GM10266 (cell line): ENCODE measurements at regions not wholly inside any gene's neighbourhood (a gene's known extent, or its start where the extent isn't known, plus 50 kb on each side); places are given as distances from the start of the nearest gene placed in this dataset.

Source experiments
- DNase-seq: peaks from one replicate; pipeline ENCODE4 v3.0.0; 2012; ENCODE audit errors: extremely low spot score
- CTCF ChIP-seq: IDR thresholded peaks from 2 replicates; pipeline ENCODE4 v1.5.1; 2012; ENCODE audit warnings: mild to moderate bottlenecking, low read depth; ENCODE audit not compliant: control insufficient read depth, insufficient read depth; ENCODE audit errors: missing control alignments

DNA sequence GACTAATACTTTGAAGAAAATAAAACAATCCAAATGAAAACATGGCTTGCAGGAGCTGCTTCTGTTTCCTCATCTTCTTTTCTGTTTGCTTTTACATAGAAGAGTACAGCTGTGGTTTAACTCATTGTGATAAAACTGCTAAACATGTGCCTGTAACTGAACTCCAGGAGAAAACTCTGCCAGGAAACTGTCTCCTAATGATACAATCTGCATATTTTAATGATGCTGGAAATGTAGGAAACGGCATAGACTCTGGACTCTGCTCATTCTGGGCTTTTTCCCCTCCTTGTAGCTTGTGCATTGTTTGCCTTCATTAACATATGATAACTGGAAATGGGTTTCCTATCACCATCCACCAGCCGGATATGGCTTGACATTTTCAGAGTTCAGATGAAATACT is 813.3 kb upstream of the WWC1 start:
- TF ChIP-seq CTCF: no peak
- no peak for DNase-seq

DNA sequence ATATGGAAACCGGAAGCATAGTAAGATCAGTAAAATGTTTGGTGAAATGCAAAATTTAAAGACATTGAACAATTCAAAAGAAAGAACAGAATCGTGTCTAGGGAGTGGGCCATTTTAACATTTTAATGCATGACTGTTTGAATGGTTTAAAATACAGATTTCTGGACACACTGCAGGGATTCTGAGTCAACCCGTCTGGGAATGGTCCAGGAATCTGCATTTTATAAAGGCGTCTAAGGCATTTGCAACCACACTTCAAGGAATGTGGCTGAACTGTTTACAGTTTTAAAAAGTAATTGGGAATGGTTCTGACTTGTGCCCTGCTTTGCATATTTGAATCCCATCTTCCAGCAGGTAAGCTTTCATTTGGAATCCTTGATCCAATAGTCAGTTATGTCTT is 811.7 kb upstream of the WWC1 start:
- no peak for DNase-seq
- TF ChIP-seq CTCF: no peak

- DNase-seq: no peak
- TF ChIP-seq CTCF: no peak
Observed at GRCh38 chr5:167481345-167481744, 810.1 kb upstream of the WWC1 start.

DNA sequence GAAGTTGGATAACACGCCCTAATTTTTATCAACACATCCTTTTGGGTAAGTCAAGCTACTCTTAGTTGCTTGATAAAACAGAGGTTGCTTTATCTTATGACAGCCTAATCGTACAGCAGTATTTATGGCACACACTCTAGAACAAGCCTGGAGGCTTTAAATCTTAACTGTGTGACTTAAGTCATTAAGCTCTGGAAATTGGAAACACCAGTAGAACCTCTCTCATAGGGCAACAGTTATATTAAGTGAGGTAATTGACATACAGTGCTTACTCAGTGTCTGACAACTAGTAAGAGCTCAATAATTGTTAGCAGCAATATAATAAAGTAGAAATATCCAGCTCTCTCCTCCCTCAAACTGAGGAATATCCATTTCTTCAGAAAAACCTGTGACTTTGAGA is 808.9 kb upstream of the WWC1 start:
- TF ChIP-seq CTCF: no peak
- no peak for DNase-seq

GRCh38 chr5:167485061-167485774 is 806.2 kb upstream of the WWC1 start:
- DNase-seq: no peak
- no peak for TF ChIP-seq CTCF

DNA sequence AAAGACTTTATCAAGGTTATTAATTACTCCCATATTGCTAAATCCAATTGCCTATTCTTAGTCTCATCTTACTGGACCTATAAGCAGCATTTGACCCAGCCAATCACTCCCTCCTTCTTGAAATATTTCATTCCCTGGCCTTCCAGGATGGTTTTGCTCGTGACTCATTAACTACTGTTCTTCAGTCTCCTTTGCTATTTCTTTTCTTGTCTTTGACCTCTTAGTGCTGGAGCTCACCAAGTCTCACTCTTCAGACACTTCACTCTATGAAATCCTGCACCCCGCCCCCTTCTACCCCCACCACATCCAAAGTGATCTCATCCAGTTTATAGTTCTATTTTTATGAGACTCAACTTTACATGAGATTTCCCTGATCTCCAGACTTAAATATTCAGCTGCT is 803.1 kb upstream of the WWC1 start:
- TF ChIP-seq CTCF: no peak
- DNase-seq: no peak

GRCh38 chr5:167489202-167489601 is 802.2 kb upstream of the WWC1 start:
- DNase-seq: peak; percentile 5
- no peak for TF ChIP-seq CTCF
